IPS-20b (cell line): ENCODE measurements at regions not wholly inside any gene's neighbourhood (a gene's known extent, or its start where the extent isn't known, plus 50 kb on each side); places are given as distances from the start of the nearest gene placed in this dataset.
"Not testable (repeated sequence)": the region's sequence is repeated elsewhere in the genome, so short reads cannot be mapped to it uniquely, and the experiment has no call there.

Source experiments
- H3K27ac ChIP-seq: one replicate; pipeline ENCODE4 v1.5.1; 2013; ENCODE audit warnings: low read length
- H3K27me3 ChIP-seq: 2 replicates; pipeline ENCODE4 v1.6.1; 2013; ENCODE audit warnings: mild to moderate bottlenecking, low read length, inconsistent platforms; ENCODE audit not compliant: insufficient read depth
- H3K36me3 ChIP-seq: 2 replicates; pipeline ENCODE4 v1.6.1; 2013; ENCODE audit warnings: low read depth, mild to moderate bottlenecking, inconsistent platforms, low read length, moderate library complexity; ENCODE audit not compliant: insufficient read depth
- H3K4me1 ChIP-seq: 2 replicates; pipeline ENCODE4 v1.6.1; 2013; ENCODE audit warnings: mild to moderate bottlenecking, control low read depth, inconsistent platforms, low read length, moderate library complexity; ENCODE audit not compliant: insufficient read depth
- H3K4me3 ChIP-seq: 2 replicates; pipeline ENCODE4 v1.5.1; 2013; ENCODE audit warnings: mild to moderate bottlenecking, low read length, inconsistent platforms
- H3K9ac ChIP-seq: 2 replicates; pipeline ENCODE4 v1.6.1; 2013; ENCODE audit warnings: low read depth, mild to moderate bottlenecking, inconsistent platforms, low read length, moderate library complexity
- H3K9me3 ChIP-seq: 2 replicates; pipeline ENCODE4 v1.6.1; 2013; ENCODE audit warnings: mild to moderate bottlenecking, low read depth, low read length, inconsistent platforms; ENCODE audit not compliant: insufficient read depth

DNA sequence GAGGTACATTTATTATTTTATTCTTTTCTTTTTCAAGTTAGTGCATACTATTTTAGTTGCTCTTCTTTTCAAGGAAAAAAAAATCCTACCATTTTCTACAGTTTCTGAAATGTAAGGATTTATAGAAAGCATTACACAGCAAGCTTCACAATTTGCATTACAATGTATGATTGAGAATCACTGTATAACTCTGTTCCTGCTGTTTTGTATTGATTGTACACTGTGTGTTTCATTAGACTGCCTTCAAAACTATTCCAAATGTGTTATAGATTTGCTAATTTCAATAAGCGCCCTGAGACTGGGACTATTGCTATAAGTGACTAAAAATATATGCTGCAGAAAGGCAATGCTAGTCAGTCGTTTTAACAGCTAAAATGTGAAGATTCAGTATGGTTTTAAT lies 479.7 kb upstream of the EYS start:
- no peaks in the 10 kb centered on the region for H3K4me1 ChIP-seq
- no peak overlapping the region for H3K27ac ChIP-seq
- H3K36me3 ChIP-seq = no peaks in the 10 kb centered on the region
- peaks cover 29% of the 10 kb centered on the region for H3K9me3 ChIP-seq
- no peaks in the 10 kb centered on the region for H3K27me3 ChIP-seq
- no peak overlapping the region for H3K9ac ChIP-seq
- no peak overlapping the region for H3K4me3 ChIP-seq

DNA sequence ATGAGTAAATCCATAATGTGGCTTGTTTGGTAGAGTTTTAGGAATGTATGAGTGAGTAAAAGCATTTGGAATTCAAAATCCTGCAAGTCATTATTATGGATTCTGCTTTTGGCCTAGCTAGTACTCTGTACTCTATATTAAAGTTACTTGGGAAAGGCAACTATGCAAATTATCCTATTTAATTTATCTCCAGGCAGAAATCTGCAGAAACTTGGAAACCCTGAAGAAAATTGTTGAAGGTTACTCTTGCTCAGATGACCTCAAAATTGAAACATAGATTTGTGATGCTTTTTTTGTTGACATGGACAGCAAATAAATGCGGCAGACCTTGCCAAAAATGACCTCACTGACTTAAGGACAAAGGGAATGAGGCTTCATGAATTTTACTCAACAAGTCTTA lies 477.1 kb upstream of the EYS start:
- H3K4me1 ChIP-seq = no peaks in the 10 kb centered on the region
- H3K4me3 ChIP-seq = no peak overlapping the region
- H3K9me3 ChIP-seq = peaks cover 23% of the 10 kb centered on the region
- no peaks in the 10 kb centered on the region for H3K36me3 ChIP-seq
- H3K27me3 ChIP-seq = no peaks in the 10 kb centered on the region
- no peak overlapping the region for H3K9ac ChIP-seq
- no peak overlapping the region for H3K27ac ChIP-seq

DNA sequence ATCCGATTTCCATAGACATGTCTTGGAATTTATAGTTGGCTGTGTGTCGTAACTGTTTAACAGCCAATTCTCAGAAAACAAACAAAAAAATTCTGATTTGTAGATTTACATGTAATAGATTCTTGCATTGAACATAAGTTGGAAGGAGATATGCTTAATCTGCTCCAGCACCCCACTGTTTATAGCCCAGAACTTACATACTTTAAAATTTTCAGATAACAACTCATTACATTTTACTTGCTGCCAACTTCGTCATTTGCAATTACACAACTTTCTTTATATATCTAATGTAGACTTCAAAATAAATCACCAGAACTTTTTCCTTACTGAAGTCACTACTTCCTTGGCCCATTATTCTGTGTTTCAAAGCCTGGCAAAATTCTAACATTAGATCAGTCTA lies 472.3 kb upstream of the EYS start:
- Histone ChIP-seq H3K9me3 (peaks cover 10% of the 10 kb centered on the region; the same call in 1 of the 2 replicates), H3K4me1 (no peaks in the 10 kb centered on the region), H3K9ac (no peak overlapping the region), H3K27ac (no peak overlapping the region), H3K4me3 (no peak overlapping the region), H3K27me3 (no peaks in the 10 kb centered on the region), H3K36me3 (no peaks in the 10 kb centered on the region)

- Histone ChIP-seq H3K36me3 (no peaks in the 10 kb centered on the region), H3K27me3 (no peaks in the 10 kb centered on the region), H3K4me3 (no peak overlapping the region)
Measured at GRCh38 chr6:66173587-66173986, 466.6 kb upstream of the EYS start.

GRCh38 chr6:66166713-66167112 lies 459.7 kb upstream of the EYS start:
- not testable (repeated sequence) for H3K27ac ChIP-seq, H3K4me3 ChIP-seq, H3K4me1 ChIP-seq, H3K9ac ChIP-seq, H3K36me3 ChIP-seq, H3K27me3 ChIP-seq
- H3K9me3 ChIP-seq = peaks cover 42% of the 10 kb centered on the region

More at GRCh38 chr6:66173587-66173986, 466.6 kb upstream of the EYS start:
- Histone ChIP-seq H3K4me1 (no peaks in the 10 kb centered on the region), H3K27ac (no peak overlapping the region), H3K9ac (no peak overlapping the region), H3K9me3 (peaks cover 29% of the 10 kb centered on the region)

DNA sequence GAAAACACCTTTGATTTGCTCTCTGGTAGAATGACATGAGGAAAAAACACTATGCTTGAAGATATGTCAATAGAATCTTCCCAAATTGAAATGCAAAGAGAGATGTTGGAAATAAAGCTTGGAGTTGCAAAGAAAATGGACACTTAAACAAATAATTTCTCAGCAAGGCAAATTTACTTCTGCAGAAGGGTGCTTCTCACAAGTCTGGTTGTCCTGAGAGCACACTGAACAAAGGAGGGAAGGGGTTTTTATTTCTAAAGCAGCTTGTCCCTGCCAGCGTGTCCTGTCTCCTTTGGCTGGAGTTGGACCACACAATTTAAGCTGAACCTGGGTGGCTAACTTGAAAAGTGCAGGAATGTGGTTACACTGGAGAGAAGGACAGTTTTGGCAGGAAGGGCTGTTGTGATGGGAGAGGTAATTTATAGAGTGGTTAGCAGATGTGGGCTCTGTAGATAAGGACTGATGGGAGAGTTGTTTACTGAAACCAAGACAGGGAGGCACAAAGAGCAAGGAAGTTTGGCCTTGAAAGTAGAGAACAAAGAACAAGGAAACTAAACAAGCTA lies 454.6 kb upstream of the EYS start:
- Histone ChIP-seq H3K4me1 (no peaks in the 10 kb centered on the region), H3K27ac (no peak overlapping the region), H3K4me3 (no peak overlapping the region), H3K27me3 (no peaks in the 10 kb centered on the region), H3K9me3 (peaks cover 73% of the 10 kb centered on the region), H3K36me3 (no peaks in the 10 kb centered on the region), H3K9ac (no peak overlapping the region)

- no peaks in the 10 kb centered on the region for H3K27me3 ChIP-seq
- no peaks in the 10 kb centered on the region for H3K4me1 ChIP-seq
- H3K9me3 ChIP-seq = peaks cover 63% of the 10 kb centered on the region
- H3K36me3 ChIP-seq = no peaks in the 10 kb centered on the region
- no peak overlapping the region for H3K9ac ChIP-seq
- no peak overlapping the region for H3K4me3 ChIP-seq
- no peak overlapping the region for H3K27ac ChIP-seq
Measured at GRCh38 chr6:66159937-66160336, 452.9 kb upstream of the EYS start.

GRCh38 chr6:66153247-66153646 lies 446.2 kb upstream of the EYS start:
- no peaks in the 10 kb centered on the region for H3K27me3 ChIP-seq
- no peak overlapping the region for H3K9ac ChIP-seq
- H3K27ac ChIP-seq = no peak overlapping the region
- H3K9me3 ChIP-seq = peaks cover 5% of the 10 kb centered on the region; the same call in 1 of the 2 replicates
- no peaks in the 10 kb centered on the region for H3K36me3 ChIP-seq
- H3K4me1 ChIP-seq = no peaks in the 10 kb centered on the region
- H3K4me3 ChIP-seq = no peak overlapping the region

DNA sequence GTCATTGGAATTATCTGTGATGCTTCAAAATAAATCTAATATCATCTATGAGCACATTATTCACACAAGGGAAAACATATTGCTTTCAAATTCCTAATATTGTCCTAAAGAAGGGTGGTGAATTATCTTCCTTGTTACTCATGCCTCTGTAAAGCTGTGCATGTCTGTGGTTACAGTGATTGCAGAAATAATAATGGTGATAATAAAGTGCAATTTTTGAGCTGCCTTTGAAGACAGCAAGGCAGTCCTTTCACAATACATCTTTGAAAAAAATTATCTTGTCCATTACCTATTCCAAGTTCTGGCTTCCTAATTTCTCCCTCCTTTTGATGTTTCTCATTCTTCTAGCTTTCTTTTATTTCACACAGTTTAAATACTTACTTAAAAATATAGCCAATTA lies 442.1 kb upstream of the EYS start:
- Histone ChIP-seq H3K4me1 (no peaks in the 10 kb centered on the region), H3K9ac (no peak overlapping the region), H3K36me3 (no peaks in the 10 kb centered on the region), H3K4me3 (no peak overlapping the region), H3K27ac (no peak overlapping the region), H3K27me3 (no peaks in the 10 kb centered on the region), H3K9me3 (no peaks in the 10 kb centered on the region)

DNA sequence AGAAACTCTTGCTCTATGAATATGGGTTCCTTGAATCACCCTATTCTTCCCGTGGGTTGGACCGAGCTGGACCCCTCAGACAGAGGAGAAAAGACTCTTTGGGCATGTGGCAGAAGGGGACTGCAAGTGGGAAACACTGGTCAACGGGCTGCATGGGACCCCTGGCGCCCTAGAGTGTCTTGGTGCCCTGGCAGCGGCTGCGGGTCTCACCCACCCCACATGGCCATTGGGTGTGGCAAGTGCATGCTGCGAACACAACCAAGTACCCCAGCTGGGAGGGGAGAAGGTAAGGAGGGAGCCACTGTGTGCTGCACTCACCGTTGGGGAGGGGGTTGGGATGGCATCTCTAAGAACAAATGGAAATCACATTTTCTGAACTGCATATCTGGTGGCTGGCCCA lies 438.8 kb upstream of the EYS start:
- Histone ChIP-seq H3K9me3 (no peaks in the 10 kb centered on the region), H3K9ac (no peak overlapping the region), H3K4me1 (no peaks in the 10 kb centered on the region), H3K27ac (no peak overlapping the region), H3K36me3 (no peaks in the 10 kb centered on the region), H3K27me3 (no peaks in the 10 kb centered on the region), H3K4me3 (no peak overlapping the region)

DNA sequence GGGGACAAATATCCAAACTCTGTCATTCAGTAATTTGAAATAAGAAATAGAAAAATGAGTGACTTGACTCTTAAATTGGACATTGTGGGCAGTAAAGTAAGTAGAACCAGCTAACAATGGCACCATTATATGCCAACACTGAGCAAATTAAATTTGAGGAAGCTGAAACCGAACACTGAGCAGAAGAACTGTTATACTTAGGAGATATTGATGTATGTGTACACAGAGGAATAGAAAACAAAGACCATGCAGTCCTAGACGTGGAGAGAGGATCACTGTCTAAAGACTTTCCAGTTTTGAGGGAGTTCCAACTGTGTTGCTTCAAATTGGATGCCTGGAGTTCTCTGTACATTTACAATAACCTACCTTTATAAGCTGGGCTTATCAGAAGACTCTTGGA lies 427.0 kb upstream of the EYS start:
- no peaks in the 10 kb centered on the region for H3K4me1 ChIP-seq
- H3K36me3 ChIP-seq = no peaks in the 10 kb centered on the region
- no peaks in the 10 kb centered on the region for H3K27me3 ChIP-seq
- H3K27ac ChIP-seq = no peak overlapping the region
- H3K9me3 ChIP-seq = no peaks in the 10 kb centered on the region; the same call in 1 of the 2 replicates
- H3K9ac ChIP-seq = no peak overlapping the region
- H3K4me3 ChIP-seq = no peak overlapping the region

GRCh38 chr6:66128656-66129055 lies 421.6 kb upstream of the EYS start:
- H3K4me3 ChIP-seq = no peak overlapping the region
- no peaks in the 10 kb centered on the region for H3K9me3 ChIP-seq
- H3K4me1 ChIP-seq = no peaks in the 10 kb centered on the region
- no peak overlapping the region for H3K9ac ChIP-seq
- no peaks in the 10 kb centered on the region for H3K36me3 ChIP-seq
- H3K27me3 ChIP-seq = no peaks in the 10 kb centered on the region
- H3K27ac ChIP-seq = no peak overlapping the region
